ENCODE measurements at regions not wholly inside any gene's neighbourhood (a gene's known extent, or its start where the extent isn't known, plus 50 kb on each side); places are given as distances from the start of the nearest gene placed in this dataset.

DNA sequence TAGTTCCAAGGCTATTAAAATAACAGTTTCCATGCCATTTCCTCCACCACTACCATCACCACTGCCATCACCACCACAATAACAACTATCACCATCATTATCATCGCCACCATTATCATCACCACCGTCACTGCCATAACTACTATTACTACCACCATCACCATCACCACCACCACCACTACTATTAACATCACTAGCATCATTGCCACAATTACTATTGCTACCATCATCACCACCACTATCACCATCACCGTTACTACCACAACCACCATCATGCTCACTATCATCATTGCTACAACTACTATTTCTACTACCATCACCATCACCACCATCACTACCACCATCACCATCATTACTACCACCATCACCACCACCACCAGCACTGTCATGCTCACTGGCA lies 185.9 kb upstream of the MAF start:
- TF ChIP-seq EP300 (IDR thresholded peaks at IDR 0.05) (no peak), POLR2AphosphoS5 (IDR thresholded peaks at IDR 0.05) (no peak), POLR2A (IDR thresholded peaks at IDR 0.05) (no peak)
- TF ChIP-seq, protein P1, sequence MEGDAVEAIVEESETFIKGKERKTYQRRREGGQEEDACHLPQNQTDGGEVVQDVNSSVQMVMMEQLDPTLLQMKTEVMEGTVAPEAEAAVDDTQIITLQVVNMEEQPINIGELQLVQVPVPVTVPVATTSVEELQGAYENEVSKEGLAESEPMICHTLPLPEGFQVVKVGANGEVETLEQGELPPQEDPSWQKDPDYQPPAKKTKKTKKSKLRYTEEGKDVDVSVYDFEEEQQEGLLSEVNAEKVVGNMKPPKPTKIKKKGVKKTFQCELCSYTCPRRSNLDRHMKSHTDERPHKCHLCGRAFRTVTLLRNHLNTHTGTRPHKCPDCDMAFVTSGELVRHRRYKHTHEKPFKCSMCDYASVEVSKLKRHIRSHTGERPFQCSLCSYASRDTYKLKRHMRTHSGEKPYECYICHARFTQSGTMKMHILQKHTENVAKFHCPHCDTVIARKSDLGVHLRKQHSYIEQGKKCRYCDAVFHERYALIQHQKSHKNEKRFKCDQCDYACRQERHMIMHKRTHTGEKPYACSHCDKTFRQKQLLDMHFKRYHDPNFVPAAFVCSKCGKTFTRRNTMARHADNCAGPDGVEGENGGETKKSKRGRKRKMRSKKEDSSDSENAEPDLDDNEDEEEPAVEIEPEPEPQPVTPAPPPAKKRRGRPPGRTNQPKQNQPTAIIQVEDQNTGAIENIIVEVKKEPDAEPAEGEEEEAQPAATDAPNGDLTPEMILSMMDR (IDR thresholded peaks at IDR 0.05) = no peak
- DNase-seq = no peak
- Histone ChIP-seq H3K4me1 (no peaks in the 10 kb centered on the region), H3K4me3 (no peak overlapping the region), H3K27ac (no peak overlapping the region), H3K9me3 (no peaks in the 10 kb centered on the region), H3K36me3 (no peaks in the 10 kb centered on the region), H3K27me3 (no peaks in the 10 kb centered on the region)
- intact Hi-C loops (cut with DNase I) = no loop called here
- 91 to 92% methylated on average over 3 of the region's 3 CpGs for whole genome bisulfite sequencing, 2 donors

DNA sequence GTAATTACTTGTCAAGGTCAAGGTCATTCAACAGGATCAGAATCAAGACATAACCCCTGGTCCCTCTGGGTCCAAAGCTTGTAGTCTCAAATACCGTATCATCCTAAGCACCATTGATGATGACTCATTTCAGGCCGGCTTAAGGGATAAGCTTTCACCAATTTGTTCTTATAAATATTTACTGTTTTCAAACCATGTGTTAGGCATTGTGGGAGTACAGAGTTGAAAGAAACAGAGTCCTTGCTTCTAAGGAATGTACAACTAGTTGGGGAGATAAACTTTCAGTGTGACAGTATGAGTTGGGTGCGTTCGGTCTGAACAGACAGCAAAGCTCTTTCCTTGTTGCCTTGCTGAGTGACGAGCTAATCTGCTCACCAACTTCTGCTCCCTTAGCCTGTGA lies 183.5 kb upstream of the MAF start:
- DNase-seq = no peak
- no peaks in the 10 kb centered on the region for H3K9me3 ChIP-seq
- H3K4me3 ChIP-seq = no peak overlapping the region
- H3K27ac ChIP-seq = no peak overlapping the region
- no peaks in the 10 kb centered on the region for H3K4me1 ChIP-seq
- intact Hi-C loops (cut with DNase I) = no loop called here
- H3K36me3 ChIP-seq = no peaks in the 10 kb centered on the region
- 81 to 83% methylated on average over 5 of the region's 5 CpGs for WGBS, 2 donors
- H3K27me3 ChIP-seq = no peaks in the 10 kb centered on the region
- TF ChIP-seq POLR2AphosphoS5 (IDR thresholded peaks at IDR 0.05) (no peak), POLR2A (IDR thresholded peaks at IDR 0.05) (no peak), EP300 (IDR thresholded peaks at IDR 0.05) (no peak)
- TF ChIP-seq, protein P1 (IDR thresholded peaks at IDR 0.05) = no peak

DNA sequence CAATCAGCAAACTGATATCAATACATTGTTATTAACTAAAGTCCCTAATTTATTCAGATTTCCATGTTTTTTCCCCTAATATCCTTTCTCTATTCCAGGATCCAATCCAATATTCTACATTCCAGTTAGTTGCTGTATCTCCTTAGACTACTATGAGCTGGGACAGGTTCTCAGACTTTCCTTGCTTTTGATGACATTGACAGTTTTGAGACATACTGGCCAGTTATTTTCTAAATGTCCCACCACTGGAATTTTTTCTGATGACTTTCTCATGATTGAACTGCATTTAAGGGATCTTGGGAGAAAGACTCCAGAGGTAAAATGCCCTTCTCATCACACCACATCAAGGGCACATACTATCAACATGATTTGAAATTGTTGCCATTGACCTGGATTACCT lies 177.1 kb upstream of the MAF start:
- no peak for DNase-seq
- TF ChIP-seq EP300 (IDR thresholded peaks at IDR 0.05) = no peak
- no peak for TF ChIP-seq POLR2A (IDR thresholded peaks at IDR 0.05)
- TF ChIP-seq, protein P1 (IDR thresholded peaks at IDR 0.05) = no peak
- no peak for TF ChIP-seq POLR2AphosphoS5 (IDR thresholded peaks at IDR 0.05)
- intact Hi-C loops (cut with DNase I) = no loop called here
- Histone ChIP-seq H3K36me3 (no peaks in the 10 kb centered on the region), H3K9me3 (no peaks in the 10 kb centered on the region), H3K27ac (no peak overlapping the region), H3K4me1 (peaks cover 0 to under 1% (median 0%) of the 10 kb centered on the region in 4 donors), H3K27me3 (no peaks in the 10 kb centered on the region), H3K4me3 (no peak overlapping the region)

DNA sequence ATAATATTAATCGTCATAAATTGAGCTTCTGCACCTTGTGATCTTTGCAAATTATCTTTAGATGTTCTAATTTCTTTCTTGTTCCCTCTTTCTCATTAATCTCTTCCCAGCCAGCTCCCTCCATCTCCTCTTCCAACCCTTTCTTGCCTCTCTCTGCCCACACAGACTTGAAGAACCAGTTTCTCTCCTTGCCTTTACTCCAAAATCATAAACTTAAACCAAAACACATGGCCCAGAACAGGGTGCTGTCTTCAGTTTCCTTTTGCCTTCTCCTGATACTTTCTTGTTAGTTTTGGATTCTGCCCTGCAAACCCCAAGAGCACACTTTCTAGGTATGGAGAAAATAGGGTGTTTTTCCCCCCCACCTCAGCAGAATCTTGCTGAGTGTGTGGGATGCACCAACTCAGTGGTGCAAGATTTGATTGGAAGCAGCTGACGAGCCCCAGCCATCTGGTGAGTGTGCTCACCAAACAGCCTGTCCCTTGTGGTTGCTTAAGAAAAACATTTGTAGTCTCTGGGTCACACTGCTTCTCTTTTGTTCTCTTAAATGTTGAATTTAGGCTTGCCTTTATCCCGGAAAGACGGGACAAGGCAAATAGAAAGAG lies 175.8 kb upstream of the MAF start:
- H3K4me3 ChIP-seq = no peak overlapping the region
- intact Hi-C loops (cut with DNase I) = no loop called here
- TF ChIP-seq POLR2AphosphoS5 (IDR thresholded peaks at IDR 0.05) (peak in 3 of 4 donors; percentile 40 to 66 (median 53)), EP300 (IDR thresholded peaks at IDR 0.05) (no peak), POLR2A (IDR thresholded peaks at IDR 0.05) (no peak)
- TF ChIP-seq, protein P1 (IDR thresholded peaks at IDR 0.05) = no peak
- no peaks in the 10 kb centered on the region for H3K9me3 ChIP-seq
- peaks cover 0 to 14% (median 4%) of the 10 kb centered on the region in 4 donors for H3K4me1 ChIP-seq
- H3K36me3 ChIP-seq = no peaks in the 10 kb centered on the region
- H3K27me3 ChIP-seq = no peaks in the 10 kb centered on the region
- no peak overlapping the region for H3K27ac ChIP-seq
- 27 to 51% methylated on average over 4 of the region's 4 CpGs for WGBS, 2 donors
- peak; percentile 84 for DNase-seq

DNA sequence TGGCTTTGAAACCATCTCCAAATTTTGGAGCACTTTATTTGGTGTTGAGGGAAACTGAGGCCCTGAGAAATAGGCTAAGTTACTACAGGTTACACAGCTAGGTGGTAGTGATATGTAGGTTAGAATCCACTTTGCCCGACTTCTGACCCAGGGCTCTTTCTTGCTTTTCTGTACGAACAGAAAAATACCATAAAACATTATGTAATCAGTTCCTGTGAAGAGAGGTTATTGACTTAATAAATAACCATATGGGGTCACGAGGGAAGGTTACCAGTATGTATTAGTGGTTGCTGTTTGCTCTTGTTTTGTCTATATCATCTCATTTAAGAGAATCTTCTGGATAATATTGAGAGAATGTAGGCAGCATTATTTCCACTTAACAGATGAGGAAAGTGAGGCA lies 172.2 kb upstream of the MAF start:
- WGBS, 2 donors = 18 to 68% methylated on average over 3 of the region's 3 CpGs
- no peaks in the 10 kb centered on the region for H3K9me3 ChIP-seq
- DNase-seq = no peak
- intact Hi-C loops (cut with DNase I) = no loop called here
- H3K27ac ChIP-seq = peak overlapping the region in 1 of 4 donors; percentile 43
- no peaks in the 10 kb centered on the region for H3K27me3 ChIP-seq
- no peak for TF ChIP-seq EP300 (IDR thresholded peaks at IDR 0.05)
- no peak for TF ChIP-seq POLR2AphosphoS5 (IDR thresholded peaks at IDR 0.05)
- no peak for TF ChIP-seq POLR2A (IDR thresholded peaks at IDR 0.05)
- no peak overlapping the region for H3K4me3 ChIP-seq
- no peaks in the 10 kb centered on the region for H3K36me3 ChIP-seq
- peaks cover 0 to 39% (median 32%) of the 10 kb centered on the region in 4 donors for H3K4me1 ChIP-seq
